ENCODE measurements at regions not wholly inside any gene's neighbourhood (a gene's known extent, or its start where the extent isn't known, plus 50 kb on each side); places are given as distances from the start of the nearest gene placed in this dataset.

DNA sequence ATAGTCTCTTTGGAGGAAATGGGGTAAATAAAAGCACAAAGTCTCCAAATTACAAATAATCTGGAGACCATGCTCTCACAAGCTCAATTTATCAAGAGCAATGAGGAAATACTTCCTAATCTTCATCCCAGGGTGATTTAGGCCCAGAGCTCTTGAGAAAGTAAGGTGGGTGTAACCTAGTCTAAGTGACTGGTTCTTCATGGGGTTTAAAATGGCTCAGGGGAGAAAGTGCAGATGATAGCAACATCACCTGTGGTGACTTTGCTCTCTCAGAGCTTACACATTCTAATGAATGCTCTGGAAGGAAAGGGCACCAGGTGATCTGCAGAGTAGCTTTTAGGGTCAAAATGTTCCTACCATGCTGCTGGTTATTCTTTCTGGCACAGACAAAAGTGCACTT, 118.4 kb upstream of the TP63 start:
- intact Hi-C loops (cut with DNase I; ENCODE audit: low total_unique reads) = no loop called here
- Histone ChIP-seq H3K4me1 (no peaks in the 10 kb centered on the region), H3K4me3 (no peak overlapping the region), H3K27ac (no peak overlapping the region), H3K27me3 (replicated peaks in 1 of 7) (no peaks in the 10 kb centered on the region), H3K9me3 (peaks cover 0 to 13% (median 9%) of the 10 kb centered on the region in 8 donors), H3K36me3 (no peaks in the 10 kb centered on the region)
- no peak for DNase-seq
- TF ChIP-seq, protein P1, sequence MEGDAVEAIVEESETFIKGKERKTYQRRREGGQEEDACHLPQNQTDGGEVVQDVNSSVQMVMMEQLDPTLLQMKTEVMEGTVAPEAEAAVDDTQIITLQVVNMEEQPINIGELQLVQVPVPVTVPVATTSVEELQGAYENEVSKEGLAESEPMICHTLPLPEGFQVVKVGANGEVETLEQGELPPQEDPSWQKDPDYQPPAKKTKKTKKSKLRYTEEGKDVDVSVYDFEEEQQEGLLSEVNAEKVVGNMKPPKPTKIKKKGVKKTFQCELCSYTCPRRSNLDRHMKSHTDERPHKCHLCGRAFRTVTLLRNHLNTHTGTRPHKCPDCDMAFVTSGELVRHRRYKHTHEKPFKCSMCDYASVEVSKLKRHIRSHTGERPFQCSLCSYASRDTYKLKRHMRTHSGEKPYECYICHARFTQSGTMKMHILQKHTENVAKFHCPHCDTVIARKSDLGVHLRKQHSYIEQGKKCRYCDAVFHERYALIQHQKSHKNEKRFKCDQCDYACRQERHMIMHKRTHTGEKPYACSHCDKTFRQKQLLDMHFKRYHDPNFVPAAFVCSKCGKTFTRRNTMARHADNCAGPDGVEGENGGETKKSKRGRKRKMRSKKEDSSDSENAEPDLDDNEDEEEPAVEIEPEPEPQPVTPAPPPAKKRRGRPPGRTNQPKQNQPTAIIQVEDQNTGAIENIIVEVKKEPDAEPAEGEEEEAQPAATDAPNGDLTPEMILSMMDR (IDR thresholded peaks at IDR 0.05 in 8 of 11, conservative IDR thresholded peaks at IDR 0.05 in 3 of 11) = no peak
- TF ChIP-seq POLR2A (IDR thresholded peaks at IDR 0.05) (no peak), POLR2AphosphoS5 (IDR thresholded peaks at IDR 0.05) (no peak)

DNA sequence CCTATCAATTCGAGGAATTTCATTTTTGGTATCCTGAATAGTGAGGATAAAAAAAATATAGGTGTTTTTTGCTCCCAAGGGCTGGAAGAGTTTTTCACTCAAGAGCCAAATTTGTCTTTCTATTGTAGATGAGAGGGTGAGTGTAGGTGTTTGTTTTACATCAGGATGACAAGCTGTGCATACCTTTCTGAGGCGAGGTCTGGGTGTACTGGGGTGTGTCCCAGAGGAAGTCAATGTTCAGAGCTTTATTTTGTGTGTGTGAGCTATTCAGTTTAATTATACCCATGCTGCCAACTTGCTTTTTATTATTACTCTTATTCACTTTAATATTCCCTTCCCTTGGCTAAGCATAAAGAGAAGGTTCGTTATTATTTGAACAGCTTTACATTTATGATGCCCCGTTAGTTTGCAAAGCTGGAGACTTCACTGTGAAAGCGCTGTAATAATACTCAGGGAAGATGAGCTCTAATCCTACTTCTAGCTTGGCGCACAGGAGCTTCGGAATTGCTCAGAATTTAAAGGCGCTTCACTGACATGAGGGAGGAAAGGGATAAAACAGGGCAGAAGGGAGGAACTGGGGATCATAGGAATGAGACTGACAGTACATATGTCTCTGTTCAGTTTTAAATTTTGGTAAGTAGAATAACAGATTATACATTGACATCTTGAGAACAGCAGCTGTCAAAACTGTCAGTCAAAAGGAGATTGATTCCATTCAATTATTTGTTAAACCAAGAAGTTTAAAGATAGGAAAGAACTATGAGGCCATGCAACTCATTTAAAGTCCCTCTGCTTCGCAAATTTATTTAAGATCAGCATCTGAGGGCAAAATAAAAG, 117.7 kb upstream of the TP63 start:
- H3K27me3 ChIP-seq (replicated peaks in 1 of 7) = no peaks in the 10 kb centered on the region
- intact Hi-C loops (cut with DNase I; ENCODE audit: low total_unique reads) = no loop called here
- H3K27ac ChIP-seq = no peak overlapping the region
- no peak for DNase-seq
- 80 to 89% (median 86%) methylated on average over 9 of the region's 9 CpGs for WGBS, 5 donors
- H3K4me1 ChIP-seq = no peaks in the 10 kb centered on the region
- TF ChIP-seq POLR2AphosphoS5 (IDR thresholded peaks at IDR 0.05) (no peak), POLR2A (IDR thresholded peaks at IDR 0.05) (no peak)
- TF ChIP-seq, protein P1 (IDR thresholded peaks at IDR 0.05 in 8 of 11, conservative IDR thresholded peaks at IDR 0.05 in 3 of 11) = no peak
- H3K36me3 ChIP-seq = no peaks in the 10 kb centered on the region
- no peak overlapping the region for H3K4me3 ChIP-seq
- peaks cover 0 to 20% (median 16%) of the 10 kb centered on the region in 8 donors for H3K9me3 ChIP-seq

GRCh38 chr3:189516039-189516438, 115.2 kb upstream of the TP63 start:
- no peak overlapping the region for H3K27ac ChIP-seq
- no peaks in the 10 kb centered on the region for H3K27me3 ChIP-seq (replicated peaks in 1 of 7)
- H3K36me3 ChIP-seq = no peaks in the 10 kb centered on the region
- intact Hi-C loops (cut with DNase I; ENCODE audit: low total_unique reads) = no loop called here
- no peaks in the 10 kb centered on the region for H3K4me1 ChIP-seq
- TF ChIP-seq POLR2AphosphoS5 (IDR thresholded peaks at IDR 0.05) (no peak), POLR2A (IDR thresholded peaks at IDR 0.05) (no peak)
- TF ChIP-seq, protein P1 (IDR thresholded peaks at IDR 0.05 in 8 of 11, conservative IDR thresholded peaks at IDR 0.05 in 3 of 11) = no peak
- 67 to 78% (median 76%) methylated on average over 3 of the region's 3 CpGs for WGBS, 5 donors
- no peak for DNase-seq
- H3K4me3 ChIP-seq = no peak overlapping the region
- peaks cover 3 to 33% (median 28%) of the 10 kb centered on the region in 8 donors for H3K9me3 ChIP-seq

DNA sequence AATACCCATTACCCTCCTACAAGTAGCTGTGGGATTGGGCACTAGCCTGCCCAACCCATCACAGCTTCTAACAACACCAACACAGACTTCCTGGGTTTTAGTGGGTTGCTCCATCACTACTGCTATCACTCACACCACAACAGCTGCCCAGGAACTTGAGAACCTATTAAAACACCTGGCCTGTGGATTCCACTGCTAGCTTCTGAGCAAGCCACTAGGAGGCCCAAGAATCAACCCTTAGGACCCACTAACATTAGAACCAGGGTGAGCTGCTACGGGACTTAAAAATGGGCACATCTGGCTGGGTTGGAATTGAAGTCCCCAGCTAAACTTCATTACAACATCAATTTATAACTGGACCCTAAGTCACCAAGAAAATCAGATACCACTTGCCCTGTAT, 113.2 kb upstream of the TP63 start:
- WGBS, 5 donors = 88 to 95% (median 93%) methylated on average over 1 of the region's 1 CpG
- Histone ChIP-seq H3K9me3 (peaks cover 3 to 33% (median 28%) of the 10 kb centered on the region in 8 donors), H3K4me3 (no peak overlapping the region), H3K4me1 (no peaks in the 10 kb centered on the region), H3K36me3 (no peaks in the 10 kb centered on the region), H3K27ac (no peak overlapping the region), H3K27me3 (replicated peaks in 1 of 7) (no peaks in the 10 kb centered on the region)
- DNase-seq = no peak
- TF ChIP-seq POLR2AphosphoS5 (IDR thresholded peaks at IDR 0.05) (no peak), POLR2A (IDR thresholded peaks at IDR 0.05) (no peak)
- TF ChIP-seq, protein P1 (IDR thresholded peaks at IDR 0.05 in 8 of 11, conservative IDR thresholded peaks at IDR 0.05 in 3 of 11) = no peak
- intact Hi-C loops (cut with DNase I; ENCODE audit: low total_unique reads) = no loop called here
